SIG-M5 treated with dmso at 0.1 percent for 504 hours (cell line): ENCODE measurements at regions not wholly inside any gene's neighbourhood (a gene's known extent, or its start where the extent isn't known, plus 50 kb on each side); places are given as distances from the start of the nearest gene placed in this dataset.

ENCODE experiments used
- DNase-seq: peaks from one replicate; lab custom pipeline; 2025; ENCODE audit not compliant: unreplicated experiment; lab: John Stamatoyannopoulos, UW

DNA sequence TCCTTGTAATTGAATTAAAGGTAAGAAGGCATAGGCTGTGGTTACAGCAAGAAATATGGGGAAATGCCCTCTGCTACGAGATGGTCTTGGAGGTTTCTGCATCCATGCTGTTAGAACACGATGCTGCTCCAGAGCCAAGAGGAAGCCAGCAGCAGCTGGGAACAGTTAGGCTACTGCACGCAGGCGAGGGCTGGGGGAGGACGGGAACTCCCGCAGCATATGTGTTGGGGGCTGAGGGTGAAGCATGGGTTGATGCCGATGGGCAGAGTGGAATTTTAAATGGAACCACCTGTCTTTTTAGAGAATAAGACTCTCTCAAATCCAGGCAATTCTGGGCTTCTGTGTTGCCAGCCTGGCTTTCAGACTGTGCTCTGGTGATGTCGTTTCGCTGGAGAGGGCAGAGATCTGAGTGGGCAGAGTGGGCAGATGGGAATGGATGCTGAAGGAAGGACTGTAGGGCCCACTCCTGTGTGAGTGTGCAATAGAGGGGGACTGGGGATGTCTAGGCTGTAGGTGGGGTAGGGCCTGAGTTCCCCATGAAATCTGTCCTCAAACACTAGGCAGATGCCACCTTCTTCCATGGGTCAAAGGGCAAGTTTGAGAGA is 417.0 kb upstream of the TPM1 start:
- no peak for DNase-seq

DNA sequence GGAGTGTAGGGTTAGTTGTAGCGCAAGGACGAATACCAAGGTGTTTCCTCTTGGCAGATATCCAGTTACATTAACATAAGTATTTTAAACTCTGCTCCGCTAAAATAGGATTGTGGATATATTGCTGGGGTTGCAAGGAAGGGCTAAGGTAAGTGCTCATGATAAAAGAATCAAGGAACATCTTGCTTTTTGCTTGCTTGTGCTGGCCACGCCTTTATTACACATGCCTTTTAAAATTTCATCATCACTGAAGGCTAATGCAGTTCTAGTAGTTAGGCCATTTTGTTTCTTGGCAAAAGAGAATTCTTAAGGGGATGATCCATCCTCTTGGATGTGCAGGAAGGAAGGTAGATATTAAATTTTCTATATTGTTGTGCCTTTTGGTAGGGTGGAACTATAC is 415.6 kb upstream of the TPM1 start:
- no peak for DNase-seq

GRCh38 chr15:62631076-62631724 is 411.3 kb upstream of the TPM1 start:
- no peak for DNase-seq

GRCh38 chr15:62636823-62637573 is 405.5 kb upstream of the TPM1 start:
- no peak for DNase-seq

- DNase-seq = no peak
These were observed 405.0 kb upstream of the TPM1 start for GRCh38 chr15:62637574-62637897.

GRCh38 chr15:62637950-62638619 is 404.5 kb upstream of the TPM1 start:
- no peak for DNase-seq

GRCh38 chr15:62639432-62639831 is 403.1 kb upstream of the TPM1 start:
- no peak for DNase-seq

GRCh38 chr15:62639906-62640605 is 402.5 kb upstream of the TPM1 start:
- no peak for DNase-seq

- DNase-seq = no peak
These were observed 400.7 kb upstream of the TPM1 start for GRCh38 chr15:62641825-62642224.

- no peak for DNase-seq
These were observed 399.0 kb upstream of the TPM1 start for GRCh38 chr15:62643572-62643971.

- DNase-seq = no peak
These were observed 398.2 kb upstream of the TPM1 start for GRCh38 chr15:62644216-62644888.

DNA sequence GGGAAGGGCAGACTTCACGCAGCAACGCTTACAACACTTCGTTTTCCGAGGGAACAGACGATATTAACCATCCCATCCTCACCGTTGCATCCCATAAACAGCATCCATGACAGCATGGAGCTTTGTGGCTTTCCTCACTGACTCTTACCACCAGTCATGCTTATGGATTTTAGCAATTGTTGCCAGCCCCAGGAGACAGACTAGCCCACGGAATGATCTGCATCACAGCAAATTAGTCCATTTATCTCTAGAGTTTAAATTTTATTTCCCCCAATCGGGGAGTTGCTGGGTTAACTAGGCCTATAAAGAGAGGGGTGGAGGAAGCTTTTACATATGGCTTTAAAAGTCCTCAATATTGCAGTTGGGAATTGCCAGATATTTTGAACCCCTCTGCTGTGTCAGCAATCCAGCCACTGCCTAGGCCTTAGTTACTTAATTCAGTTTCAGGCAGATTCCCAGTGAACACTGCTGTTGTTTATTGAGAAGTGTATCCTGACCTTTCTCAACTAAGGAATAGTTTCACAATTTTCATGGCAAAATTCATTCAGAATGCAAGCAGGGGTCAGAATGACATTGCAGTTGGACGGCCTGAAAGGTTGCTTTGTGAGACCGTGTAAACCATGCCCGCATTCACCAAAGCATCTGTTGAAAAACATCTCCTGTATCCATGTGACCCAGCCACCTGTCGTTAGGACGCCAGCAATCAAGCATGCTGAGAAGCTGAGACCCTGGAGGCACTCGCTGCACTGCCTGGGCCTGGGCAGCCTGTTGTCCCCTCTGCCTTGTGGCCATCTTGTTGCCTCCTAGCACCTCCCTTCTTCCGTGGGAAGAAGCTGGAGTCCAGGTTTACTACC is 397.4 kb upstream of the TPM1 start:
- no peak for DNase-seq

GRCh38 chr15:62647202-62647842 is 395.2 kb upstream of the TPM1 start:
- no peak for DNase-seq

DNA sequence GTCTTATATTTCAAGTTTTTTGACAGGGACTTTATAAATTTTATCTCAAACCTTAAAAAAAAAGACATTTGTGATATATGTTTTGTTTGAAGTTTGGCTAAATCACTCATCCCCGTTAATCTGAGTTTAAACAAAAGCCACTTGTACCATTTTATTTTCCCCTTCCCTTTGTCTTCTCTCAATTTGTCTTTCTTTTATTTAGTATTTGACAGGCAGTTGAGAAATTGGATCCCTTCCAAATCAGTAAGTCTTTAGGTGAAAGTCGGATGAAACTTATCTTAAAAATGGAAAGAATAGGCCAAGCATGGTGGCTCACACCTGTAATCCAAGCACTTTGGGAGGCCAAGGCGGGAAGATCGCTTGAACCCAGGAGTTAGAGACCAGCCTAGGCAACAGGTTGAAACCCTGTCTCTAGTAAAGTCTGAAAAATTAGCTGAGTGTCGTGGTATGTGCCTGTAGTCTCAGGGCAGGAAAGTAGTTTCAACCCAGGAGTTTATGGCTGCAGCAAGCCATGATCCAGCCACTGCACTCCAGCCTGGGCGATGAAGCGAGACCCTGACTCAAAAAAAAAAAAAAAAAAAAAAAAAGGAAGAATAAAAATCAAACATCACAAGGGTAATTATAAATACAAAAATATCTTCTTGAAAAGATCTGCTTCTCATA is 394.6 kb upstream of the TPM1 start:
- no peak for DNase-seq

DNA sequence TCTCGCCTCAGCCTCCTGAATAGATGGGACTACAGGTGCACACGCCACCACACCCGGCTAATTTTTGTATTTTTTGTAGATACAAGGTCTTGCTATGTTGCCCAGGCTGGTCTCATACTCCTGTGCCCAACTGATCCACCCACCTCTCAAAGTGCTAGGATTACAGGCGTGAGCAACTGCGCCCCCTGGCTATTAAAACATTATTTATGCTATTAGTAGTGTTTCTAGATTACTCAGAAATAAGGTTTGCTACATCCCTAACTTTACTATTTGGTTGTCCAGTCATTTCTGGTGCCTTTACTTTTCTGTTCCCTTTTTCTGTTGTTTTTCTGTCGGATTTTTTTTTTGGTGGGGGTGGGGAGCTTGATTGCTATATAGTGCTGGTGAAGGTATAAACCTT is 393.6 kb upstream of the TPM1 start:
- DNase-seq = no peak

DNA sequence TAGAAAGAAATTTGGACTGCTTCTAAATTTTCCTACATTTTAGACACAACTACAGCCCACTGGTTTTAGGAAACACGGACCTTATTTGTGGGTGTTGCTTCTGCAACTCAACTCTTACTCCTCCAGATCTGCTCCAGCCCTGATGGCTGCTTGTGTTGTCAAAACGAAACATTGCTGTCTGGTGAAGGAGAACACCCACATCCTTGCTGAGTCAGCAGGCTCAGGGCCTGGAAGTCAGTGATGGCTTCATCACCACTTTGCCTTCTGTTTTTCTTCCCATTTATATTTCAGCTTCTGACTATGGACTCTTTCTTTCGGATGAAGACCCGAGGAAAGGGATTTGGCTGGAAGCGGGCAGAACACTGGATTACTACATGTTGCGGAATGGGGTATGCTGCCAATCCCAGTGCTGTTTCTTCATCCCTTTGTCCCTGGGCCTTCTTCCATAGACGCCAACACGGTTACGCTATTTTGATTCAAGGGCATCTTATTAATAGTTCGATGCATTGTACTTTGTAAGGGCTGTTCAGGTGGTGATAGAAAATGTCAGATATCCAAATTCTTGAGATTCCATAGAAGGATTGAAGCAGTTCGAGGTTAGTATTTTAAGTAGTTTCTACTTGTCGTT is 392.6 kb upstream of the TPM1 start:
- no peak for DNase-seq

DNA sequence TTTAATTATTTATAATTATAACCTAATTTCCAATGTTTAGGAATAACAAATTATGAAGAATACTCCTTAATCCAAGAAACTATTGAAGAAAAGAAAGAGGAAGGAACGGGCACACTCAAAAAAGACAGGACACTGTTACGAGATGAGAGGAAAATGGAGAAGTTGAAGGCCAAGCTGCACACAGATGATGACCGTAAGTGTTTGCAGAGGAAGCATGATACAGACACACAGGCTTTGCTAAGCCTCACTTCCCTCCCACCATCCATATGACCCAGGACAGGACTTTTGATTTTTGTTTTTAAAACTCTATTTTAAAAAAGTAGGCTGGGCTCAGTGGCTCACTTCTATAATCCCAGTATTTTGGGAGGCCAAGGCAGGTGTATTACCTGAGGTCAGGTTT is 389.4 kb upstream of the TPM1 start:
- DNase-seq = peak; percentile 51

DNA sequence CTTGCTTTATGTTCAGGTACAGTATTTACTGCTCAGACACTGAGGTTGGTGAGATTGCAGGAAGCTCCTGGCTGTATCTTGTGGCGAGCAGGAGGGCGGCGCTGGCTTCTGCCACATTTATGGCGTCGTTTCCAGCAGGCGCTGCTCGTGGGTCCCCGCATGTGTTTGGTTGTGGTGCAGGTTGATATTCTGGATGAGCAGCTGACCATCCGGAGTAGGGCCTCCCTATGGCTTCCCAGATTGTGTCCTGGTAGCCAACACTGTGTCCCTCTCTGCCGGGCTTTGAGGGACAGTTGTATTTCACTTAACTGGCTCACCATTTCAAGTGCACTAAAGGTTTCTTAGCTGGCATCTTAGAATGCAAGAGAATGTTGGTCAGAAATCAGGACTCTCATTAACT is 386.5 kb upstream of the TPM1 start:
- DNase-seq = no peak
